GM23338 (cell line): ENCODE measurements at regions not wholly inside any gene's neighbourhood (a gene's known extent, or its start where the extent isn't known, plus 50 kb on each side); places are given as distances from the start of the nearest gene placed in this dataset.

Experiments used
- ATAC-seq: fragments of 200-7000 bp; cut with Tn5 transposase; 3 replicates; pipeline ENCODE4 v1.9.1; 2020
- DNase-seq: peaks from one replicate; pipeline ENCODE4 v3.0.0-alpha.2; 2015; ENCODE audit warnings: low spot score
- H2AFZ ChIP-seq: fragments of 200-600 bp; sonication (generic); 2 replicates; pipeline ENCODE4 v1.8.0; 2016; ENCODE audit warnings: antibody characterized with exemption, mild to moderate bottlenecking, moderate library complexity
- H3F3A ChIP-seq: fragments of 200-600 bp; sonication (generic); replicated peaks from 2 replicates; pipeline ENCODE4 v1.8.0; 2017; ENCODE audit warnings: antibody characterized with exemption, mixed run types, low read depth
- H3K27ac ChIP-seq: fragments of 200-600 bp; sonication (generic); 2 replicates; pipeline ENCODE4 v1.6.1; 2016; ENCODE audit warnings: low read depth
- H3K27me3 ChIP-seq: fragments of 200-600 bp; sonication (generic); 2 replicates; pipeline ENCODE4 v1.8.0; 2016; ENCODE audit warnings: mild to moderate bottlenecking, mixed run types, moderate library complexity; ENCODE audit not compliant: insufficient read depth
- H3K36me3 ChIP-seq: fragments of 200-600 bp; sonication (generic); 2 replicates; pipeline ENCODE4 v1.8.0; 2016; ENCODE audit warnings: mild to moderate bottlenecking; ENCODE audit not compliant: insufficient read depth
- H3K4me1 ChIP-seq: fragments of 200-600 bp; sonication (generic); 2 replicates; pipeline ENCODE4 v1.8.0; 2016; ENCODE audit warnings: mild to moderate bottlenecking, moderate library complexity; ENCODE audit not compliant: insufficient read depth
- H3K4me2 ChIP-seq: fragments of 200-600 bp; sonication (generic); 2 replicates; pipeline ENCODE4 v1.7.1; 2017; ENCODE audit warnings: mixed run types
- H3K4me3 ChIP-seq: fragments of 200-600 bp; sonication (generic); 2 replicates; pipeline ENCODE4 v1.6.1; 2016; ENCODE audit warnings: mixed run types
- H3K79me2 ChIP-seq: fragments of 200-600 bp; sonication (generic); replicated peaks from 2 replicates; pipeline ENCODE4 v1.8.0; 2017; ENCODE audit warnings: mild to moderate bottlenecking; ENCODE audit not compliant: insufficient read depth
- H3K9me2 ChIP-seq: fragments of 200-600 bp; sonication (generic); 2 replicates; pipeline ENCODE4 v1.8.0; 2017; ENCODE audit not compliant: insufficient read depth
- H4K20me1 ChIP-seq: fragments of 200-600 bp; sonication (generic); replicated peaks from 2 replicates; pipeline ENCODE4 v1.8.0; 2017; ENCODE audit warnings: mild to moderate bottlenecking; ENCODE audit not compliant: insufficient read depth
- H3K27ac Mint-ChIP-seq: 2 replicates; pipeline ENCODE4 v1.8.0; 2020; ENCODE audit warnings: inconsistent platforms, mild to moderate bottlenecking, moderate library complexity, mixed read lengths
- H3K27me3 Mint-ChIP-seq: 3 replicates; pipeline ENCODE4 v1.8.0; 2022; ENCODE audit warnings: low read depth, mild to moderate bottlenecking, moderate library complexity, mixed read lengths, inconsistent platforms; ENCODE audit not compliant: insufficient read depth, poor library complexity
- H3K36me3 Mint-ChIP-seq: 3 replicates; pipeline ENCODE4 v1.8.0; 2021; ENCODE audit warnings: low read depth, mild to moderate bottlenecking, inconsistent platforms, moderate library complexity, mixed read lengths
- H3K4me1 Mint-ChIP-seq: 3 replicates; pipeline ENCODE4 v1.8.0; 2020; ENCODE audit warnings: mild to moderate bottlenecking, inconsistent platforms, mixed read lengths
- H3K4me3 Mint-ChIP-seq: 3 replicates; pipeline ENCODE4 v1.8.0; 2021; ENCODE audit warnings: moderate library complexity, mild to moderate bottlenecking, inconsistent platforms, mixed read lengths
- H3K9me3 Mint-ChIP-seq: 3 replicates; pipeline ENCODE4 v1.8.0; 2020; ENCODE audit warnings: moderate library complexity, mild to moderate bottlenecking, inconsistent platforms, mixed read lengths
- CREB1 ChIP-seq: fragments of 250-450 bp; sonication (Bioruptor Pico); IDR thresholded peaks from 2 replicates; pipeline ENCODE4 v1.5.0; 2020; ENCODE audit warnings: low read depth, mild to moderate bottlenecking, moderate library complexity
- EZH2 ChIP-seq: fragments of 200-600 bp; sonication (generic); IDR thresholded peaks from one replicate; pipeline ENCODE4 v1.8.0; 2017; ENCODE audit warnings: antibody characterized with exemption, mild to moderate bottlenecking, low read depth; ENCODE audit not compliant: unreplicated experiment
- EZH2phosphoT487 ChIP-seq: fragments of 200-600 bp; sonication (generic); IDR thresholded peaks from one replicate; pipeline ENCODE4 v1.8.1; 2018; ENCODE audit warnings: antibody characterized with exemption; ENCODE audit not compliant: unreplicated experiment
- JUNB ChIP-seq: IDR thresholded peaks from one replicate; pipeline ENCODE4 v1.6.1; 2016; ENCODE audit warnings: antibody characterized with exemption; ENCODE audit not compliant: unreplicated experiment
- NANOG ChIP-seq: IDR thresholded peaks from 2 replicates; pipeline ENCODE4 v1.6.1; 2016; ENCODE audit warnings: antibody characterized with exemption, borderline replicate concordance
- POLR2AphosphoS5 ChIP-seq: IDR thresholded peaks from 2 replicates; pipeline ENCODE4 v1.6.1; 2016; ENCODE audit warnings: antibody characterized with exemption, low read depth
- STAT1 ChIP-seq: IDR thresholded peaks from one replicate; pipeline ENCODE4 v1.6.1; 2016; ENCODE audit warnings: antibody characterized with exemption; ENCODE audit not compliant: unreplicated experiment
- ZNF114 ChIP-seq: fragments of 250-450 bp; sonication (Bioruptor Pico); IDR thresholded peaks from 2 replicates; pipeline ENCODE4 v1.5.0; 2020; ENCODE audit warnings: mild to moderate bottlenecking, moderate library complexity
- ZNF331 ChIP-seq: fragments of 250-450 bp; sonication (Bioruptor Pico); IDR thresholded peaks from 2 replicates; pipeline ENCODE4 v1.5.0; 2020; ENCODE audit warnings: low read depth, mild to moderate bottlenecking, moderate library complexity
- TF ChIP-seq, protein P1 (sequence below): IDR thresholded peaks from one replicate; pipeline ENCODE4 v1.6.1; 2018; ENCODE audit warnings: antibody characterized with exemption; ENCODE audit not compliant: unreplicated experiment
- TF ChIP-seq, protein P2 (sequence below): IDR thresholded peaks from 2 replicates; pipeline ENCODE4 v1.6.1; 2016; ENCODE audit warnings: antibody characterized with exemption
- TF ChIP-seq, protein P3 (sequence below): fragments of 250-450 bp; sonication (Bioruptor Pico); IDR thresholded peaks from 2 replicates; pipeline ENCODE4 v1.5.0; 2020; ENCODE audit warnings: mild to moderate bottlenecking, moderate library complexity
- TF ChIP-seq, protein P4 (sequence below), 2 experiments: fragments of 200-600 bp in 1 of 2; sonication (generic) in 1 of 2; conservative IDR thresholded peaks; 2 replicates each; pipeline versions ENCODE4 v1.5.1 to v1.6.1; 2016 to 2017; ENCODE audit warnings: antibody characterized with exemption in 2 of 2, low read depth in 2 of 2, mild to moderate bottlenecking in 2 of 2, moderate library complexity in 1 of 2

DNA sequence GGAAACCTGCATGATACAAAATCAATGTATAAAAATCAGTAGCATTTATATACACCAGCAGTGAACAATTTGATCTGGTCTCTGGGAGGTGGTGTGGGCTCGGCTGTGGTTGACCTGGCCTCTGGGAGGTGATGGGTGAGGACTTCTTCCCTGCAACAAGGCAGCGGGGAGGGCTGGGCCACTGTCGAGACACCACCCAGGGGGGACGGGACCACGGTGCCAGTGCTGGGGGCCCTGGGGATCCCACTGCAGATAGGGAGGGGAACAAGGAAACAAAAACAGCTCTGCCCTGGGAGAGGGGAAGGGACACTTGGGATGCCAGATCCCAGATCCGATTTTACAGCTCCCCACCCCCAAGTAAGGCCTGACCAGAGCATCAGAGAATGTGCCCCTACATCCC is 189.6 kb upstream of the SFSWAP start (continued):
- TF ChIP-seq EZH2, result no peak
- TF ChIP-seq EZH2phosphoT487, result no peak

DNA sequence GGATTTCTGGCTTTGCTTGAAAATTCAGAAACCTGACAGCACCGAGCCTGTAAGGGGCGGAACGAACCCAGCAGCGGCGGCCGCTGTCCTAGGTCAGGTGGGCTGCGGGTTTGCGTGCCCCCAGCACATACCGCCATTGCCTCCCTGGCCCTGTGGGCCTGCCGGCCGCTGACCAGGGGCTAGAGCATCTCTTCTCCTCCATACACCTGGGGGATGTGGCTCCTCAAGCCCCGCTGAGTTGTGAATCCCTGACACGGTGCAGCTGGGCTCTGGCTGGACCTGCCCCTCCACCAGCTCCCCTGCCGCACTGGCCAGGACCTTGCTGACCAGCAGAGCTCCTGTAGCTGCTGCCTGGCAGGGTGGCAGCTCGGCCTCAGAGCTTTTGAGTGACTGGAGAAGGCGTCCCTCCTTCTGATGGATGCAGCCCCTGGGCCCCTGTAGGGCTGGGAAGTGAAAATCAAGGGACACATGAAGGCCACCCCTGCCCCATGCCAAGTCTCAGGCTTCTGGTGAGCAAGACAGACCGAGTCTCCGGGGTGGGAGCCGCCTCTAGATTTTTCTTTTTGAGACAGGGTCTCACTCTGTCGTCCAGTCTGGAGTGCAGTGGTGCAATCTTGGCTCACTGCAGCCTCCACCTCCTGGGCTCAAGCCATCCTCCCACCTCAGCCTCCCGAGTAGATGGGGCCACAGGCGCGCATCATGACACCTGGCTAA is 184.9 kb upstream of the SFSWAP start:
- no peaks in the 10 kb centered on the region for H3K79me2 ChIP-seq
- no peak overlapping the region for H3K27ac Mint-ChIP-seq
- DNase-seq (no peak), ATAC-seq (no peak)
- no peaks in the 10 kb centered on the region for H3K36me3 ChIP-seq
- no peaks in the 10 kb centered on the region for H3K36me3 Mint-ChIP-seq
- H3K27ac ChIP-seq, result no peak overlapping the region
- no peaks in the 10 kb centered on the region for H3K4me1 ChIP-seq
- no peaks in the 10 kb centered on the region for H3K27me3 Mint-ChIP-seq
- H3K4me3 ChIP-seq, result no peak overlapping the region
- H3K4me2 ChIP-seq, result no peak overlapping the region
- H3K27me3 ChIP-seq, result no peaks in the 10 kb centered on the region
- TF ChIP-seq NANOG (no peak), EZH2 (no peak), STAT1 (no peak), JUNB (no peak), ZNF331 (no peak), POLR2AphosphoS5 (no peak), CREB1 (no peak), ZNF114 (CRISPR knock-in tag) (no peak), EZH2phosphoT487 (no peak)
- TF ChIP-seq, protein P1, sequence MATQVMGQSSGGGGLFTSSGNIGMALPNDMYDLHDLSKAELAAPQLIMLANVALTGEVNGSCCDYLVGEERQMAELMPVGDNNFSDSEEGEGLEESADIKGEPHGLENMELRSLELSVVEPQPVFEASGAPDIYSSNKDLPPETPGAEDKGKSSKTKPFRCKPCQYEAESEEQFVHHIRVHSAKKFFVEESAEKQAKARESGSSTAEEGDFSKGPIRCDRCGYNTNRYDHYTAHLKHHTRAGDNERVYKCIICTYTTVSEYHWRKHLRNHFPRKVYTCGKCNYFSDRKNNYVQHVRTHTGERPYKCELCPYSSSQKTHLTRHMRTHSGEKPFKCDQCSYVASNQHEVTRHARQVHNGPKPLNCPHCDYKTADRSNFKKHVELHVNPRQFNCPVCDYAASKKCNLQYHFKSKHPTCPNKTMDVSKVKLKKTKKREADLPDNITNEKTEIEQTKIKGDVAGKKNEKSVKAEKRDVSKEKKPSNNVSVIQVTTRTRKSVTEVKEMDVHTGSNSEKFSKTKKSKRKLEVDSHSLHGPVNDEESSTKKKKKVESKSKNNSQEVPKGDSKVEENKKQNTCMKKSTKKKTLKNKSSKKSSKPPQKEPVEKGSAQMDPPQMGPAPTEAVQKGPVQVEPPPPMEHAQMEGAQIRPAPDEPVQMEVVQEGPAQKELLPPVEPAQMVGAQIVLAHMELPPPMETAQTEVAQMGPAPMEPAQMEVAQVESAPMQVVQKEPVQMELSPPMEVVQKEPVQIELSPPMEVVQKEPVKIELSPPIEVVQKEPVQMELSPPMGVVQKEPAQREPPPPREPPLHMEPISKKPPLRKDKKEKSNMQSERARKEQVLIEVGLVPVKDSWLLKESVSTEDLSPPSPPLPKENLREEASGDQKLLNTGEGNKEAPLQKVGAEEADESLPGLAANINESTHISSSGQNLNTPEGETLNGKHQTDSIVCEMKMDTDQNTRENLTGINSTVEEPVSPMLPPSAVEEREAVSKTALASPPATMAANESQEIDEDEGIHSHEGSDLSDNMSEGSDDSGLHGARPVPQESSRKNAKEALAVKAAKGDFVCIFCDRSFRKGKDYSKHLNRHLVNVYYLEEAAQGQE, result no peak
- TF ChIP-seq, protein P2, sequence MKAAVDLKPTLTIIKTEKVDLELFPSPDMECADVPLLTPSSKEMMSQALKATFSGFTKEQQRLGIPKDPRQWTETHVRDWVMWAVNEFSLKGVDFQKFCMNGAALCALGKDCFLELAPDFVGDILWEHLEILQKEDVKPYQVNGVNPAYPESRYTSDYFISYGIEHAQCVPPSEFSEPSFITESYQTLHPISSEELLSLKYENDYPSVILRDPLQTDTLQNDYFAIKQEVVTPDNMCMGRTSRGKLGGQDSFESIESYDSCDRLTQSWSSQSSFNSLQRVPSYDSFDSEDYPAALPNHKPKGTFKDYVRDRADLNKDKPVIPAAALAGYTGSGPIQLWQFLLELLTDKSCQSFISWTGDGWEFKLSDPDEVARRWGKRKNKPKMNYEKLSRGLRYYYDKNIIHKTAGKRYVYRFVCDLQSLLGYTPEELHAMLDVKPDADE, result no peak
- TF ChIP-seq, protein P3, sequence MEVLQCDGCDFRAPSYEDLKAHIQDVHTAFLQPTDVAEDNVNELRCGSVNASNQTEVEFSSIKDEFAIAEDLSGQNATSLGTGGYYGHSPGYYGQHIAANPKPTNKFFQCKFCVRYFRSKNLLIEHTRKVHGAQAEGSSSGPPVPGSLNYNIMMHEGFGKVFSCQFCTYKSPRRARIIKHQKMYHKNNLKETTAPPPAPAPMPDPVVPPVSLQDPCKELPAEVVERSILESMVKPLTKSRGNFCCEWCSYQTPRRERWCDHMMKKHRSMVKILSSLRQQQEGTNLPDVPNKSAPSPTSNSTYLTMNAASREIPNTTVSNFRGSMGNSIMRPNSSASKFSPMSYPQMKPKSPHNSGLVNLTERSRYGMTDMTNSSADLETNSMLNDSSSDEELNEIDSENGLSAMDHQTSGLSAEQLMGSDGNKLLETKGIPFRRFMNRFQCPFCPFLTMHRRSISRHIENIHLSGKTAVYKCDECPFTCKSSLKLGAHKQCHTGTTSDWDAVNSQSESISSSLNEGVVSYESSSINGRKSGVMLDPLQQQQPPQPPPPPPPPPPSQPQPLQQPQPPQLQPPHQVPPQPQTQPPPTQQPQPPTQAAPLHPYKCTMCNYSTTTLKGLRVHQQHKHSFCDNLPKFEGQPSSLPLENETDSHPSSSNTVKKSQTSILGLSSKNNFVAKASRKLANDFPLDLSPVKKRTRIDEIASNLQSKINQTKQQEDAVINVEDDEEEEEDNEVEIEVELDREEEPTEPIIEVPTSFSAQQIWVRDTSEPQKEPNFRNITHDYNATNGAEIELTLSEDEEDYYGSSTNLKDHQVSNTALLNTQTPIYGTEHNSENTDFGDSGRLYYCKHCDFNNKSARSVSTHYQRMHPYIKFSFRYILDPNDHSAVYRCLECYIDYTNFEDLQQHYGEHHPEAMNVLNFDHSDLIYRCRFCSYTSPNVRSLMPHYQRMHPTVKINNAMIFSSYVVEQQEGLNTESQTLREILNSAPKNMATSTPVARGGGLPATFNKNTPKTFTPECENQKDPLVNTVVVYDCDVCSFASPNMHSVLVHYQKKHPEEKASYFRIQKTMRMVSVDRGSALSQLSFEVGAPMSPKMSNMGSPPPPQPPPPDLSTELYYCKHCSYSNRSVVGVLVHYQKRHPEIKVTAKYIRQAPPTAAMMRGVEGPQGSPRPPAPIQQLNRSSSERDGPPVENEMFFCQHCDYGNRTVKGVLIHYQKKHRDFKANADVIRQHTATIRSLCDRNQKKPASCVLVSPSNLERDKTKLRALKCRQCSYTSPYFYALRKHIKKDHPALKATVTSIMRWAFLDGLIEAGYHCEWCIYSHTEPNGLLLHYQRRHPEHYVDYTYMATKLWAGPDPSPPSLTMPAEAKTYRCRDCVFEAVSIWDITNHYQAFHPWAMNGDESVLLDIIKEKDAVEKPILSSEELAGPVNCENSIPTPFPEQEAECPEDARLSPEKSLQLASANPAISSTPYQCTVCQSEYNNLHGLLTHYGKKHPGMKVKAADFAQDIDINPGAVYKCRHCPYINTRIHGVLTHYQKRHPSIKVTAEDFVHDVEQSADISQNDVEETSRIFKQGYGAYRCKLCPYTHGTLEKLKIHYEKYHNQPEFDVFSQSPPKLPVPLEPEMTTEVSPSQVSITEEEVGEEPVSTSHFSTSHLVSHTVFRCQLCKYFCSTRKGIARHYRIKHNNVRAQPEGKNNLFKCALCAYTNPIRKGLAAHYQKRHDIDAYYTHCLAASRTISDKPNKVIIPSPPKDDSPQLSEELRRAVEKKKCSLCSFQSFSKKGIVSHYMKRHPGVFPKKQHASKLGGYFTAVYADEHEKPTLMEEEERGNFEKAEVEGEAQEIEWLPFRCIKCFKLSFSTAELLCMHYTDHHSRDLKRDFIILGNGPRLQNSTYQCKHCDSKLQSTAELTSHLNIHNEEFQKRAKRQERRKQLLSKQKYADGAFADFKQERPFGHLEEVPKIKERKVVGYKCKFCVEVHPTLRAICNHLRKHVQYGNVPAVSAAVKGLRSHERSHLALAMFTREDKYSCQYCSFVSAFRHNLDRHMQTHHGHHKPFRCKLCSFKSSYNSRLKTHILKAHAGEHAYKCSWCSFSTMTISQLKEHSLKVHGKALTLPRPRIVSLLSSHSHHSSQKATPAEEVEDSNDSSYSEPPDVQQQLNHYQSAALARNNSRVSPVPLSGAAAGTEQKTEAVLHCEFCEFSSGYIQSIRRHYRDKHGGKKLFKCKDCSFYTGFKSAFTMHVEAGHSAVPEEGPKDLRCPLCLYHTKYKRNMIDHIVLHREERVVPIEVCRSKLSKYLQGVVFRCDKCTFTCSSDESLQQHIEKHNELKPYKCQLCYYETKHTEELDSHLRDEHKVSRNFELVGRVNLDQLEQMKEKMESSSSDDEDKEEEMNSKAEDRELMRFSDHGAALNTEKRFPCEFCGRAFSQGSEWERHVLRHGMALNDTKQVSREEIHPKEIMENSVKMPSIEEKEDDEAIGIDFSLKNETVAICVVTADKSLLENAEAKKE (CRISPR knock-in tag), result no peak
- TF ChIP-seq, protein P4, sequence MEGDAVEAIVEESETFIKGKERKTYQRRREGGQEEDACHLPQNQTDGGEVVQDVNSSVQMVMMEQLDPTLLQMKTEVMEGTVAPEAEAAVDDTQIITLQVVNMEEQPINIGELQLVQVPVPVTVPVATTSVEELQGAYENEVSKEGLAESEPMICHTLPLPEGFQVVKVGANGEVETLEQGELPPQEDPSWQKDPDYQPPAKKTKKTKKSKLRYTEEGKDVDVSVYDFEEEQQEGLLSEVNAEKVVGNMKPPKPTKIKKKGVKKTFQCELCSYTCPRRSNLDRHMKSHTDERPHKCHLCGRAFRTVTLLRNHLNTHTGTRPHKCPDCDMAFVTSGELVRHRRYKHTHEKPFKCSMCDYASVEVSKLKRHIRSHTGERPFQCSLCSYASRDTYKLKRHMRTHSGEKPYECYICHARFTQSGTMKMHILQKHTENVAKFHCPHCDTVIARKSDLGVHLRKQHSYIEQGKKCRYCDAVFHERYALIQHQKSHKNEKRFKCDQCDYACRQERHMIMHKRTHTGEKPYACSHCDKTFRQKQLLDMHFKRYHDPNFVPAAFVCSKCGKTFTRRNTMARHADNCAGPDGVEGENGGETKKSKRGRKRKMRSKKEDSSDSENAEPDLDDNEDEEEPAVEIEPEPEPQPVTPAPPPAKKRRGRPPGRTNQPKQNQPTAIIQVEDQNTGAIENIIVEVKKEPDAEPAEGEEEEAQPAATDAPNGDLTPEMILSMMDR (conservative IDR thresholded peaks at IDR 0.05; ENCODE audit: low read depth in 2 of 2), result no peak
- no peaks in the 10 kb centered on the region for H4K20me1 ChIP-seq
- H2AFZ ChIP-seq, result no peak overlapping the region
- H3K4me3 Mint-ChIP-seq, result no peak overlapping the region
- H3K9me3 Mint-ChIP-seq, result no peaks in the 10 kb centered on the region
- no peaks in the 10 kb centered on the region; the same call in 2 of the 3 replicates for H3K4me1 Mint-ChIP-seq
- H3F3A ChIP-seq, result no peaks in the 10 kb centered on the region
- 0 out of 2 replicates have a peak, but pooled peaks cover 5% of the 10 kb centered on the region for H3K9me2 ChIP-seq
